IMR-90 (cell line): ENCODE measurements at regions not wholly inside any gene's neighbourhood (a gene's known extent, or its start where the extent isn't known, plus 50 kb on each side); places are given as distances from the start of the nearest gene placed in this dataset.

Experiments used
- ATAC-seq: fragments of 200-7000 bp; cut with Tn5 transposase; 2 replicates; pipeline ENCODE4 v1.9.1; 2020; ENCODE audit warnings: low read depth, mild to moderate bottlenecking, moderate library complexity
- BruUV-seq: library from RNA; stranded (reverse); fragments of 400-500 nt; replicated peaks from 2 replicates; lab custom pipeline; 2021; lab: Mats Ljungman, UMichigan
- CTCF ChIA-PET: fragments of 300-600 bp; formaldehyde crosslinking; extraction: SDS; loops from one replicate; lab custom pipeline; 2021; ENCODE audit warnings: antibody characterized with exemption; lab: Yijun Ruan, JAX
- POLR2A ChIA-PET: fragments of 300-600 bp; sonication (Branson Sonifier 250); formaldehyde crosslinking; loops from one replicate; lab custom pipeline; 2022; ENCODE audit warnings: antibody characterized with exemption; ENCODE audit not compliant: unreplicated experiment; lab: Charles Lee
- DNase-seq: peaks from one replicate; pipeline ENCODE4 v3.0.0; 2013
- H2AFZ ChIP-seq: replicated peaks from 2 replicates; pipeline ENCODE3; 2013; ENCODE audit warnings: low read length, mild to moderate bottlenecking; ENCODE audit not compliant: poor library complexity
- H2AK5ac ChIP-seq: 2 replicates; pipeline ENCODE4 v1.6.1; 2013; ENCODE audit warnings: low read depth, low read length, inconsistent platforms
- H2AK9ac ChIP-seq: replicated peaks from 2 replicates; pipeline ENCODE3; 2013; ENCODE audit warnings: mild to moderate bottlenecking, low read depth, low read length, moderate library complexity; ENCODE audit not compliant: poor library complexity
- H2BK120ac ChIP-seq: 2 replicates; pipeline ENCODE4 v1.6.1; 2013; ENCODE audit warnings: low read depth, low read length, inconsistent platforms
- H2BK15ac ChIP-seq: 3 replicates; pipeline ENCODE4 v1.6.1; 2013; ENCODE audit warnings: low read depth, low read length, inconsistent platforms
- H2BK20ac ChIP-seq: 2 replicates; pipeline ENCODE4 v1.6.1; 2013; ENCODE audit warnings: low read depth, mild to moderate bottlenecking, inconsistent platforms, low read length, moderate library complexity
- H2BK5ac ChIP-seq: 2 replicates; pipeline ENCODE4 v1.6.1; 2013; ENCODE audit warnings: mild to moderate bottlenecking, low read depth, low read length, inconsistent platforms; ENCODE audit not compliant: poor library complexity, severe bottlenecking
- H3K14ac ChIP-seq: replicated peaks from 2 replicates; pipeline ENCODE4 v1.6.1; 2013; ENCODE audit warnings: low read depth, low read length, inconsistent platforms
- H3K18ac ChIP-seq: 2 replicates; pipeline ENCODE4 v1.6.1; 2013; ENCODE audit warnings: low read depth, low read length, control low read depth
- H3K23ac ChIP-seq: 2 replicates; pipeline ENCODE4 v1.6.1; 2013; ENCODE audit warnings: low read depth, low read length, inconsistent platforms
- H3K27ac ChIP-seq: 2 replicates; pipeline ENCODE4 v1.5.1; 2013; ENCODE audit warnings: mild to moderate bottlenecking, control low read depth, low read length; ENCODE audit not compliant: insufficient read depth
- H3K27me3 ChIP-seq: 2 replicates; pipeline ENCODE4 v1.6.1; 2013; ENCODE audit warnings: low read length; ENCODE audit not compliant: control insufficient read depth, insufficient read depth
- H3K36me3 ChIP-seq: 2 replicates; pipeline ENCODE4 v1.6.1; 2013; ENCODE audit warnings: low read length, mixed read lengths; ENCODE audit not compliant: control insufficient read depth, insufficient read depth
- H3K4ac ChIP-seq: 2 replicates; pipeline ENCODE4 v1.6.1; 2013; ENCODE audit warnings: low read depth, low read length, inconsistent platforms
- H3K4me1 ChIP-seq: 2 replicates; pipeline ENCODE4 v1.6.1; 2013; ENCODE audit warnings: low read length, mixed read lengths; ENCODE audit not compliant: control insufficient read depth, insufficient read depth
- H3K4me2 ChIP-seq: 2 replicates; pipeline ENCODE4 v1.6.1; 2013; ENCODE audit warnings: low read depth, mild to moderate bottlenecking, control low read depth, low read length, moderate library complexity
- H3K4me3 ChIP-seq: 2 replicates; pipeline ENCODE4 v1.5.1; 2013; ENCODE audit warnings: low read depth, mild to moderate bottlenecking, control low read depth, low read length, moderate library complexity; ENCODE audit not compliant: insufficient read depth
- H3K56ac ChIP-seq: 2 replicates; pipeline ENCODE4 v1.6.1; 2013; ENCODE audit warnings: low read length, inconsistent platforms; ENCODE audit not compliant: insufficient read depth; ENCODE audit errors: extremely low read depth
- H3K79me1 ChIP-seq, 2 experiments: 2 replicates each; pipeline ENCODE4 v1.6.1; 2013; ENCODE audit warnings: low read length in 2 of 2, inconsistent platforms in 1 of 2, low read depth in 1 of 2
- H3K9ac ChIP-seq: 2 replicates; pipeline ENCODE4 v1.6.1; 2013; ENCODE audit warnings: low read depth, low read length, control low read depth
- H3K9me1 ChIP-seq: 2 replicates; pipeline ENCODE4 v1.6.1; 2013; ENCODE audit warnings: low read length, inconsistent platforms; ENCODE audit not compliant: insufficient read depth
- H3K9me3 ChIP-seq: 2 replicates; pipeline ENCODE4 v1.6.1; 2013; ENCODE audit warnings: low read length; ENCODE audit not compliant: control insufficient read depth, insufficient read depth
- H4K20me1 ChIP-seq: 2 replicates; pipeline ENCODE4 v1.6.1; 2013; ENCODE audit warnings: low read length, inconsistent platforms; ENCODE audit not compliant: insufficient read depth
- H4K5ac ChIP-seq: 2 replicates; pipeline ENCODE4 v1.6.1; 2013; ENCODE audit warnings: mild to moderate bottlenecking, low read depth, low read length, control low read depth
- H4K8ac ChIP-seq, 2 experiments: 2 replicates each; pipeline ENCODE4 v1.6.1; 2013; ENCODE audit warnings: low read depth in 2 of 2, low read length in 2 of 2, control low read depth in 1 of 2, inconsistent platforms in 1 of 2
- H4K91ac ChIP-seq: 2 replicates; pipeline ENCODE4 v1.6.1; 2013; ENCODE audit warnings: low read depth, low read length, inconsistent platforms; ENCODE audit not compliant: insufficient read depth
- CEBPB ChIP-seq: IDR thresholded peaks from 2 replicates; pipeline ENCODE4 v1.6.1; 2012; ENCODE audit warnings: low read depth, low read length, improper control_type of control experiment
- RAD21 ChIP-seq: IDR thresholded peaks from 2 replicates; pipeline ENCODE4 v1.6.1; 2012; ENCODE audit warnings: low read length, improper control_type of control experiment
- RFX5 ChIP-seq: IDR thresholded peaks from 2 replicates; pipeline ENCODE4 v1.8.0; 2012; ENCODE audit warnings: low read depth, mild to moderate bottlenecking, low read length, moderate library complexity
- SMC3 ChIP-seq: fragments of 150-350 bp; IDR thresholded peaks from 2 replicates; pipeline ENCODE4 v1.6.1; 2016; ENCODE audit warnings: low read depth, mild to moderate bottlenecking, antibody characterized with exemption, low read length, moderate library complexity
- WGBS, 2 experiments: methylation state at CpG; one replicate each; pipeline versions ENCODE4 v1.1.5 to v1.1.7; 2013; ENCODE audit warnings: missing lambda C conversion rate in 2 of 2; ENCODE audit not compliant: insufficient read length in 1 of 2; ENCODE audit errors: extremely low coverage in 2 of 2; 5-methylcytosine and 5-hydroxymethylcytosine counted together
- dilution Hi-C: fragments of 300-500 bp; cut with HindIII; formaldehyde crosslinking; loops from one replicate; pipeline ENCODE4 v1.14.3; 2018; ENCODE audit warnings: low sequenced_read_pairs; ENCODE audit not compliant: unreplicated experiment
- in situ Hi-C: fragments of 300-500 bp; cut with MboI; formaldehyde crosslinking; loops from 3 replicates; pipeline ENCODE4 v1.14.3; 2019; ENCODE audit warnings: low sequenced_read_pairs, inconsistent platforms, mixed read lengths
- intact Hi-C: fragments of 100-400 bp; cut with micrococcal nuclease; formaldehyde crosslinking; loops from 2 replicates; pipeline ENCODE4 v1.10.0; 2022
- TF ChIP-seq, protein P1 (sequence below): conservative IDR thresholded peaks from 2 replicates; pipeline ENCODE4 v1.5.1; 2012; ENCODE audit warnings: mild to moderate bottlenecking, low read depth, low read length, improper control_type of control experiment

DNA sequence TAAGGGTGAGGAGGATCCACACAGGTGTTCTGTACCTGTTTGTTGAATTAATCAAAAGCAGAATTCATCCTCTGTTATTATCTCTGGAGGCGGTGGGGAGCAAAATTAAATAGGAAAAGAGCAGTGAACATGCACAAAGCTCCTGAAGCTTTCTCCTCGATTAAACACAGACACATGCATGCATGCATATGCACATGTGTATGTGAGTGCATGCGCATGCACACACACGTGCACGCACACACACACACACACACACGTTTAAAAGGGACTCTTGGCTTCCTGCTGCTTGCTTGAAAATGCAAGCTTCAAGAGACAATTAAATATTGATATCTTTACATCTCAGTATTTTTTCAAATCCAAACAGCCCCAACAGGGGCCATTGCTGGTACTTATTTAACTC lies 462.1 kb downstream of the BUD13 start:
- Histone ChIP-seq H3K4me2 (no peak overlapping the region), H4K20me1 (no peaks in the 10 kb centered on the region), H3K56ac (no peak overlapping the region), H2AK9ac (no peak overlapping the region), H3K9ac (no peak overlapping the region), H4K91ac (no peak overlapping the region), H3K14ac (no peak overlapping the region), H3K27ac (no peak overlapping the region), H3K9me1 (no peaks in the 10 kb centered on the region; the same call in 1 of the 2 replicates), H2BK15ac (no peak overlapping the region), H3K4me1 (no peaks in the 10 kb centered on the region), H2AFZ (no peak overlapping the region), H3K27me3 (no peaks in the 10 kb centered on the region), H2BK5ac (no peak overlapping the region), H3K9me3 (no peaks in the 10 kb centered on the region), H2AK5ac (no peak overlapping the region), H3K36me3 (no peaks in the 10 kb centered on the region), H3K4ac (no peak overlapping the region), H2BK120ac (no peak overlapping the region), H2BK20ac (no peak overlapping the region), H4K5ac (no peak overlapping the region), H4K8ac (no peak overlapping the region), H3K4me3 (no peak overlapping the region), H3K79me1 (no peaks in the 10 kb centered on the region), H3K23ac (no peak overlapping the region), H3K18ac (no peak overlapping the region)
- dilution Hi-C loops, result no loop called here
- CTCF ChIA-PET, result no interaction called here
- POLR2A ChIA-PET, result no interaction called here
- intact Hi-C loops, result no loop called here
- TF ChIP-seq, protein P1, sequence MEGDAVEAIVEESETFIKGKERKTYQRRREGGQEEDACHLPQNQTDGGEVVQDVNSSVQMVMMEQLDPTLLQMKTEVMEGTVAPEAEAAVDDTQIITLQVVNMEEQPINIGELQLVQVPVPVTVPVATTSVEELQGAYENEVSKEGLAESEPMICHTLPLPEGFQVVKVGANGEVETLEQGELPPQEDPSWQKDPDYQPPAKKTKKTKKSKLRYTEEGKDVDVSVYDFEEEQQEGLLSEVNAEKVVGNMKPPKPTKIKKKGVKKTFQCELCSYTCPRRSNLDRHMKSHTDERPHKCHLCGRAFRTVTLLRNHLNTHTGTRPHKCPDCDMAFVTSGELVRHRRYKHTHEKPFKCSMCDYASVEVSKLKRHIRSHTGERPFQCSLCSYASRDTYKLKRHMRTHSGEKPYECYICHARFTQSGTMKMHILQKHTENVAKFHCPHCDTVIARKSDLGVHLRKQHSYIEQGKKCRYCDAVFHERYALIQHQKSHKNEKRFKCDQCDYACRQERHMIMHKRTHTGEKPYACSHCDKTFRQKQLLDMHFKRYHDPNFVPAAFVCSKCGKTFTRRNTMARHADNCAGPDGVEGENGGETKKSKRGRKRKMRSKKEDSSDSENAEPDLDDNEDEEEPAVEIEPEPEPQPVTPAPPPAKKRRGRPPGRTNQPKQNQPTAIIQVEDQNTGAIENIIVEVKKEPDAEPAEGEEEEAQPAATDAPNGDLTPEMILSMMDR, result no peak
- TF ChIP-seq RAD21, result no peak
- TF ChIP-seq SMC3, result no peak
- TF ChIP-seq CEBPB, result no peak
- TF ChIP-seq RFX5, result no peak
- no TSS peak for BruUV-seq
- ATAC-seq (no peak), DNase-seq (no peak)
- in situ Hi-C loops, result no loop called here
- no CpG with 5 or more reads among the region's 6 CpGs for WGBS, 2 experiments
